AG09319 (cell line): ENCODE measurements at regions not wholly inside any gene's neighbourhood (a gene's known extent, or its start where the extent isn't known, plus 50 kb on each side); places are given as distances from the start of the nearest gene placed in this dataset.

Experiments used
- DNase-seq: peaks from one replicate; pipeline ENCODE4 v3.0.0-alpha.2; 2010; ENCODE audit warnings: low read depth; ENCODE audit errors: extremely low read depth
- CTCF ChIP-seq: IDR thresholded peaks from 2 replicates; pipeline ENCODE4 v1.5.1; 2011; ENCODE audit warnings: low read depth, mild to moderate bottlenecking, inconsistent platforms, low read length, moderate library complexity

GRCh38 chr14:65303899-65304222 is 108.7 kb upstream of the FUT8 start:
- TF ChIP-seq CTCF, result no peak
- no peak for DNase-seq

DNA sequence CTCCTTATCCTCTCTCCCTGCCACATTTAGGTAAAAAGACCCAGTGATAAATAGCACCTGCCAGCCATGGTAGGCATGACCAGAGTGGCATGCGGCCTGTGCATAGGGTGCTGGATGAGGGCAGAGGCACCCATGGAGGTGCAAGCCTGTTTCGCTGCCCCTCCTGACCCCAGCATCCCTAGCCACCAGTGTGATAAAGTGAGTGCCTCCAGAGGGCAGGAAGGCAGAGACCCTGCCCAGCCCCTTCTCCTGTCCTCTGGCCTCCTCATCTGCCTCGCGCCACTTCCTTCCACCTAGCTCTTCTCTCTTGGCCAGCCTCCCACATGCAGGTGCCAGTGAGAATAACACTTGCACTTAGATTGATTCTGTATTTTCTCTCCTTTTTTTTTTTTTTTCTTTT is 108.3 kb upstream of the FUT8 start:
- no peak for DNase-seq
- TF ChIP-seq CTCF, result no peak

- no peak for DNase-seq
- TF ChIP-seq CTCF, result no peak
Observed at GRCh38 chr14:65304963-65305362, 107.6 kb upstream of the FUT8 start.

GRCh38 chr14:65308536-65308935 is 104.0 kb upstream of the FUT8 start:
- TF ChIP-seq CTCF, result no peak

GRCh38 chr14:65310568-65310967 is 102.0 kb upstream of the FUT8 start:
- TF ChIP-seq CTCF, result no peak
- no peak for DNase-seq

More at GRCh38 chr14:65308536-65308935, 104.0 kb upstream of the FUT8 start:
- DNase-seq, result no peak

- TF ChIP-seq CTCF, result no peak
- DNase-seq, result no peak
Observed at GRCh38 chr14:65312859-65313258, 99.7 kb upstream of the FUT8 start.

- no peak for DNase-seq
- no peak for TF ChIP-seq CTCF
Observed at GRCh38 chr14:65318636-65319506, 93.7 kb upstream of the FUT8 start.
